ENCODE measurements at regions not wholly inside any gene's neighbourhood (a gene's known extent, or its start where the extent isn't known, plus 50 kb on each side); places are given as distances from the start of the nearest gene placed in this dataset.

DNA sequence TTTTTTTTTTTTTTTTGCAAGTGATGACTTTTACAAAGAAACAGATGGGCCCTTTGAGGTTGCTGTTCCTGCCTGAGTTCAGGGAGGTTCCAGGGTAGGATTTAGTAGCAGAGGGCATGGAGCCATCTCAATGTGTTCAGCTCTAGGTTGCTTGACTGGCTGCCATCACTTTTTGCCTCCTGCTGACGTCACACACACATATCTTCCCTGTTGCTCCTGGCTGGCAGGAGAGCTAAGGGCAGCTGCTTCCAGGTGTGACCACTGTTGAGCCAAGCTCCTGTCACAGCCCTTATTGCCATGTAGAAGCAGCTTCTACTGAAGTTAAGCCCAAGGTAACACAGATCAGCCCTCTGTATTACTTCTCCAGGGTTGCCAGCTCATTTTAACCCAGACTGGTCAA lies 394.2 kb upstream of the SPRED2 start:
- no TSS peak for BruUV-seq (replicated peaks)
- CTCF ChIA-PET: no interaction called here
- TF ChIP-seq, protein P1, sequence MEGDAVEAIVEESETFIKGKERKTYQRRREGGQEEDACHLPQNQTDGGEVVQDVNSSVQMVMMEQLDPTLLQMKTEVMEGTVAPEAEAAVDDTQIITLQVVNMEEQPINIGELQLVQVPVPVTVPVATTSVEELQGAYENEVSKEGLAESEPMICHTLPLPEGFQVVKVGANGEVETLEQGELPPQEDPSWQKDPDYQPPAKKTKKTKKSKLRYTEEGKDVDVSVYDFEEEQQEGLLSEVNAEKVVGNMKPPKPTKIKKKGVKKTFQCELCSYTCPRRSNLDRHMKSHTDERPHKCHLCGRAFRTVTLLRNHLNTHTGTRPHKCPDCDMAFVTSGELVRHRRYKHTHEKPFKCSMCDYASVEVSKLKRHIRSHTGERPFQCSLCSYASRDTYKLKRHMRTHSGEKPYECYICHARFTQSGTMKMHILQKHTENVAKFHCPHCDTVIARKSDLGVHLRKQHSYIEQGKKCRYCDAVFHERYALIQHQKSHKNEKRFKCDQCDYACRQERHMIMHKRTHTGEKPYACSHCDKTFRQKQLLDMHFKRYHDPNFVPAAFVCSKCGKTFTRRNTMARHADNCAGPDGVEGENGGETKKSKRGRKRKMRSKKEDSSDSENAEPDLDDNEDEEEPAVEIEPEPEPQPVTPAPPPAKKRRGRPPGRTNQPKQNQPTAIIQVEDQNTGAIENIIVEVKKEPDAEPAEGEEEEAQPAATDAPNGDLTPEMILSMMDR (conservative IDR thresholded peaks at IDR 0.05; ENCODE audit: low read depth, low read length): no peak
- no peak for TF ChIP-seq EZH2 (IDR thresholded peaks at IDR 0.05; ENCODE audit: borderline replicate concordance, low read depth, low read length, poor library complexity, severe bottlenecking)
- POLR2A ChIA-PET (ENCODE audit: low non-redundant PET): no interaction called here
- intact Hi-C loops (cut with micrococcal nuclease; ENCODE audit: unreplicated experiment): no loop called here
- no peaks in the 10 kb centered on the region for H3K36me3 ChIP-seq (ENCODE audit: insufficient read depth, low read length, poor library complexity, severe bottlenecking)
- H3K27ac ChIP-seq (ENCODE audit: low read depth, low read length, poor library complexity, severe bottlenecking): no peak overlapping the region
- H3K4me3 ChIP-seq (ENCODE audit: low read depth, low read length, poor library complexity, severe bottlenecking): no peak overlapping the region
- no peaks in the 10 kb centered on the region for H3K9me3 ChIP-seq (ENCODE audit: low read depth, low read length, poor library complexity, severe bottlenecking)
- no peaks in the 10 kb centered on the region for H3K4me1 ChIP-seq (ENCODE audit: insufficient read depth, low read length, poor library complexity, severe bottlenecking)
- no peak for DNase-seq (ENCODE audit: low spot score)
- no peaks in the 10 kb centered on the region for H3K27me3 ChIP-seq (replicated peaks; ENCODE audit: insufficient read depth, low read depth, low read length, poor library complexity)

DNA sequence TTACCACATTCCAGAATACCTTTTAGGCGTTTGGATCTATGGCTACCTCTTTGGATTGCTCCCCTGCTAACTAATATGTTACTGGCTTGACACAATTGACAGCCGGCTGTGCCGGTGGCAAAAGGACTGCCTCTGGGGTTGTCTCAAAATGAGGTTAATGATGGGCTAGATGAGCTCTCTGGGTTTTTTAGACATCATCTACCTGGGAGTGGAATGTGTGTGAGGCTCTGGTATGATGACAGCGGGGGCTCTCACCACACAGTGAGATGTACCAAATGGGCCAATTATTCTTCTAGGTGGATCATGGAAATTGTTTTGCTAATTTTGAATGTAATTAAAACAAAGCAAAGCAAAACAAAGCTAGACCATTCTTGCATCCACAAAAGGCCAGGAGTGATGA lies 391.1 kb upstream of the SPRED2 start:
- POLR2A ChIA-PET (ENCODE audit: low non-redundant PET): no interaction called here
- H3K27me3 ChIP-seq (replicated peaks; ENCODE audit: insufficient read depth, low read depth, low read length, poor library complexity): no peaks in the 10 kb centered on the region
- no peaks in the 10 kb centered on the region for H3K36me3 ChIP-seq (ENCODE audit: insufficient read depth, low read length, poor library complexity, severe bottlenecking)
- intact Hi-C loops (cut with micrococcal nuclease; ENCODE audit: unreplicated experiment): no loop called here
- peaks cover 4% of the 10 kb centered on the region for H3K4me1 ChIP-seq (ENCODE audit: insufficient read depth, low read length, poor library complexity, severe bottlenecking)
- TF ChIP-seq, protein P1 (conservative IDR thresholded peaks at IDR 0.05; ENCODE audit: low read depth, low read length): no peak
- no peak for TF ChIP-seq EZH2 (IDR thresholded peaks at IDR 0.05; ENCODE audit: borderline replicate concordance, low read depth, low read length, poor library complexity, severe bottlenecking)
- BruUV-seq (replicated peaks): no TSS peak
- CTCF ChIA-PET: no interaction called here
- no peak for DNase-seq (ENCODE audit: low spot score)
- no peaks in the 10 kb centered on the region for H3K9me3 ChIP-seq (ENCODE audit: low read depth, low read length, poor library complexity, severe bottlenecking)
- H3K4me3 ChIP-seq (ENCODE audit: low read depth, low read length, poor library complexity, severe bottlenecking): no peak overlapping the region
- no peak overlapping the region for H3K27ac ChIP-seq (ENCODE audit: low read depth, low read length, poor library complexity, severe bottlenecking)

DNA sequence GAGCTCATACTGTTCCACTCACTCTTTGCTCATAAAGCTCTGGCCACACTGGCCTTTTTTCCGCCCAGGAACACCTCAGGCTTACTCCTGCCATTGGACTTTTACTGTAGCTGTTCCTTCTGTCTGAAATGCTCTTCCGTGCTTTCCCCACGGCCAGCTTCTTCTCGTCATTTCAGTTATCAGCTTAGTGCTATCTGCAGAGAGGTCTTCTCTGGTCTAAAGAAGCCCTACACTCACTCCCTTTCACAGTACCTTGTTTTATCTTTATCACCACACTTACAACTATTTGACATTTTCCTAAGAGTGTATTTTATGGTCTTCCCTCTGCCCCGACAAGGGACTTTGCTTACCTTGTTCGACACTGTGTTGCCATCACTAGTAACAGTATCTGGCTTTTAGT lies 388.1 kb upstream of the SPRED2 start:
- H3K36me3 ChIP-seq (ENCODE audit: insufficient read depth, low read length, poor library complexity, severe bottlenecking): no peaks in the 10 kb centered on the region
- BruUV-seq (replicated peaks): no TSS peak
- no peak overlapping the region for H3K4me3 ChIP-seq (ENCODE audit: low read depth, low read length, poor library complexity, severe bottlenecking)
- POLR2A ChIA-PET (ENCODE audit: low non-redundant PET): no interaction called here
- CTCF ChIA-PET: no interaction called here
- no peaks in the 10 kb centered on the region for H3K27me3 ChIP-seq (replicated peaks; ENCODE audit: insufficient read depth, low read depth, low read length, poor library complexity)
- peaks cover 4% of the 10 kb centered on the region for H3K4me1 ChIP-seq (ENCODE audit: insufficient read depth, low read length, poor library complexity, severe bottlenecking)
- intact Hi-C loops (cut with micrococcal nuclease; ENCODE audit: unreplicated experiment): no loop called here
- no peak for TF ChIP-seq EZH2 (IDR thresholded peaks at IDR 0.05; ENCODE audit: borderline replicate concordance, low read depth, low read length, poor library complexity, severe bottlenecking)
- TF ChIP-seq, protein P1 (conservative IDR thresholded peaks at IDR 0.05; ENCODE audit: low read depth, low read length): no peak
- no peak for DNase-seq (ENCODE audit: low spot score)
- no peaks in the 10 kb centered on the region for H3K9me3 ChIP-seq (ENCODE audit: low read depth, low read length, poor library complexity, severe bottlenecking)
- H3K27ac ChIP-seq (ENCODE audit: low read depth, low read length, poor library complexity, severe bottlenecking): no peak overlapping the region
